Left ventricle myocardium inferior (tissue), 1 donor: ENCODE measurements at regions not wholly inside any gene's neighbourhood (a gene's known extent, or its start where the extent isn't known, plus 50 kb on each side); places are given as distances from the start of the nearest gene placed in this dataset.

Experiments used
- DNase-seq: peaks from one replicate; pipeline ENCODE4 v3.0.0-alpha.2; 2020
- H3K27ac ChIP-seq: fragments of 200-600 bp; replicated peaks from 2 replicates; pipeline ENCODE4 v1.8.0; 2021
- H3K27me3 ChIP-seq: fragments of 200-600 bp; 2 replicates; pipeline ENCODE4 v1.8.0; 2021; ENCODE audit warnings: low read depth
- H3K36me3 ChIP-seq: fragments of 200-600 bp; 2 replicates; pipeline ENCODE4 v1.8.0; 2021
- H3K4me1 ChIP-seq: fragments of 200-600 bp; 2 replicates; pipeline ENCODE4 v1.8.0; 2021
- H3K4me3 ChIP-seq: fragments of 200-600 bp; 2 replicates; pipeline ENCODE4 v1.8.0; 2021; ENCODE audit warnings: mild to moderate bottlenecking, moderate library complexity
- H3K9me3 ChIP-seq: fragments of 200-600 bp; replicated peaks from 2 replicates; pipeline ENCODE4 v1.8.0; 2021
- CTCF ChIP-seq: fragments of 200-600 bp; IDR thresholded peaks from 2 replicates; pipeline ENCODE4 v1.8.0; 2021; ENCODE audit warnings: antibody characterized with exemption, mild to moderate bottlenecking, borderline replicate concordance
- intact Hi-C: fragments of 100-400 bp; cut with micrococcal nuclease; formaldehyde crosslinking; loops from one replicate; pipeline ENCODE4 v1.11.0; 2022
- donor health status: DM: no; HTN: yes; CAD: no; lungs with severe emphysema.

GRCh38 chr5:66516550-66516949 lies 79.6 kb upstream of the MAST4 start:
- H3K4me1 ChIP-seq: peaks cover 3% of the 10 kb centered on the region
- H3K27ac ChIP-seq: no peak overlapping the region
- no peak for DNase-seq
- H3K4me3 ChIP-seq: no peak overlapping the region
- TF ChIP-seq CTCF: no peak
- H3K27me3 ChIP-seq: no peaks in the 10 kb centered on the region
- H3K9me3 ChIP-seq: peaks cover 15% of the 10 kb centered on the region
- intact Hi-C loops: no loop called here
- H3K36me3 ChIP-seq: no peaks in the 10 kb centered on the region

GRCh38 chr5:66517351-66517750 lies 78.8 kb upstream of the MAST4 start:
- intact Hi-C loops: no loop called here
- H3K4me1 ChIP-seq: peaks cover 3% of the 10 kb centered on the region
- no peak overlapping the region for H3K4me3 ChIP-seq
- H3K27me3 ChIP-seq: no peaks in the 10 kb centered on the region
- DNase-seq: no peak
- H3K36me3 ChIP-seq: no peaks in the 10 kb centered on the region
- TF ChIP-seq CTCF: no peak
- no peak overlapping the region for H3K27ac ChIP-seq
- H3K9me3 ChIP-seq: peaks cover 19% of the 10 kb centered on the region

DNA sequence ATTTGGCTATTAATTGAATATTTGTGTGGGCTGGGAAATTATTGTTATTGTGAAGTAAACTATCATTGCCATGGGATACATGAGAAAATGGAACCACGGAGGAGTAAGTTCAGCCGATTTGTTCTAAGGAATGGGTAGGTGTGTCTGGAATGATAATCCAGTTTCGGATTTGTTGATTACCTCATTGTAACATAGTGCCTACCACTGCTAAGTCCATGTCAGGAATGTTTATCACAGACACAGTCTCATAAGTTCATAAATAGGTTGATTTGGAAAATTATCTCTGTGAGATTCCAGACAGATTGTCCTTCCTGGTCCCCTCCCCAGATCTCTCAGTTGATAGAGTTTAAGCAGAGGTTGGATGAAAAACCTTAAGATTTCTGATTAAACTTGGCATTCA lies 78.1 kb upstream of the MAST4 start:
- intact Hi-C loops: no loop called here
- Histone ChIP-seq H3K27ac (no peak overlapping the region), H3K9me3 (peaks cover 19% of the 10 kb centered on the region), H3K4me1 (peaks cover 3% of the 10 kb centered on the region), H3K27me3 (no peaks in the 10 kb centered on the region), H3K4me3 (no peak overlapping the region), H3K36me3 (no peaks in the 10 kb centered on the region)
- no peak for DNase-seq
- TF ChIP-seq CTCF: no peak

DNA sequence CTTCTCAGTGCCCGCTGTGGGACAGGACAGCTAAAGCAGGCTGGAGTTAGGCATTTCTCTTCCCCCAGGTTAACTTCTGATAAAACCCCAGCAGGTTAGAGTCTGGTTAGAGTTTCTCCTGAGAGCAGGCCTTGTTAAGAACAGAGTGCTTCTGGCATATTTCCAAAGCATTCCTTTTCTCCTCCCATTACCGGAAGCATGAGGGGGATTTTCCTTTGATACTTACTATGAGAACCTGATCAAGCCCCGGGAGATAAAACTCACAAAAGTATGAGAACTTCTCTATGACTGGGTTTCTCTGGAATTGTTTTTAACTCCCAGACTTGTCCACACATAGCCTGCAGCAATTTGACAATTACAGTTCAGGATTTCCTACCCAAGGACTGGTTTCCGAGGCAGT lies 77.4 kb upstream of the MAST4 start:
- intact Hi-C loops: no loop called here
- peaks cover 3% of the 10 kb centered on the region for H3K4me1 ChIP-seq
- H3K27me3 ChIP-seq: no peaks in the 10 kb centered on the region
- no peak for DNase-seq
- no peak for TF ChIP-seq CTCF
- no peaks in the 10 kb centered on the region for H3K36me3 ChIP-seq
- no peak overlapping the region for H3K27ac ChIP-seq
- peaks cover 19% of the 10 kb centered on the region for H3K9me3 ChIP-seq
- no peak overlapping the region for H3K4me3 ChIP-seq

- no peak for DNase-seq
- H3K27me3 ChIP-seq: no peaks in the 10 kb centered on the region
- TF ChIP-seq CTCF: no peak
- no peak overlapping the region for H3K4me3 ChIP-seq
- intact Hi-C loops: no loop called here
- no peak overlapping the region for H3K27ac ChIP-seq
- H3K36me3 ChIP-seq: no peaks in the 10 kb centered on the region
- peaks cover 19% of the 10 kb centered on the region for H3K9me3 ChIP-seq
- H3K4me1 ChIP-seq: peaks cover 3% of the 10 kb centered on the region
Observed at GRCh38 chr5:66519626-66520025, 76.6 kb upstream of the MAST4 start.

DNA sequence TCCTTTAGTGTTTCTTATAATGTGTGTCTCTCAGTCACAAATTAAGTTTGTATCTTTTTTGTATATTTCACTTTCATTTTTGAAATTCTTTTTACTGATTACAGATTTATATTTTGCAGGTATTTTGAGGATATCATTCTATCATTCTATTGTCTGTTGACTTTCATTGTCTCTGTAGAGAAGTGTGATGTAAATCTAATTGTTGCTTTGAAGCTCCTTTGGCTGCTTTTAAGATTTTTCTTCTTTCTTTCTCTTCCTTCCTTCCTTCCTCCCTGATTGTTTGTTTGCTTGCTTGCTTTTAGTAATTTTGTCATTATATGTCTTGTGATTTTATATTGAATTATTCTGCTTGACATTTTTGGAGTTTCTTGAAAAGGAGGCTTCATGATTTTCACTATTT lies 75.3 kb upstream of the MAST4 start:
- H3K4me3 ChIP-seq: no peak overlapping the region
- H3K9me3 ChIP-seq: peaks cover 19% of the 10 kb centered on the region
- H3K27me3 ChIP-seq: no peaks in the 10 kb centered on the region
- H3K36me3 ChIP-seq: no peaks in the 10 kb centered on the region
- H3K4me1 ChIP-seq: peaks cover 3% of the 10 kb centered on the region
- intact Hi-C loops: no loop called here
- H3K27ac ChIP-seq: no peak overlapping the region
- TF ChIP-seq CTCF: no peak
- DNase-seq: no peak
